Endothelial cell of umbilical vein (primary cell): ENCODE measurements at regions not wholly inside any gene's neighbourhood (a gene's known extent, or its start where the extent isn't known, plus 50 kb on each side); places are given as distances from the start of the nearest gene placed in this dataset.

Source experiments
- BruUV-seq: library from RNA; stranded (reverse); fragments of 400-500 nt; replicated peaks from 2 replicates; lab custom pipeline; 2021; lab: Mats Ljungman, UMichigan
- CTCF ChIA-PET: fragments of 300-600, 350-600 bp; sonication (Branson Sonifier 250); formaldehyde crosslinking; loops from one replicate; lab custom pipeline; 2021; ENCODE audit warnings: antibody characterized with exemption, inconsistent platforms; lab: Charles Lee
- POLR2A ChIA-PET: fragments of 300-600, 350-600 bp; sonication (Branson Sonifier 250); formaldehyde crosslinking; loops from one replicate; lab custom pipeline; 2021; ENCODE audit warnings: antibody characterized with exemption, inconsistent platforms; lab: Charles Lee
- DNase-seq: peaks from one replicate; pipeline ENCODE4 v3.0.0-alpha.2; 2011; ENCODE audit warnings: low read depth, low spot score
- FAIRE-seq: peaks from 2 replicates; lab custom pipeline; 2011; peaks lifted over from hg19 to GRCh38; lab: Jason Lieb, UNC
- H2AFZ ChIP-seq: 2 replicates; pipeline ENCODE4 v1.6.0; 2012; ENCODE audit warnings: low read depth, low read length, control low read depth, inconsistent platforms
- H3K27ac ChIP-seq: 2 replicates; pipeline ENCODE4 v1.5.1; 2011; ENCODE audit warnings: low read depth, mild to moderate bottlenecking, control low read depth, low read length, moderate library complexity; ENCODE audit not compliant: insufficient read depth
- H3K27me3 ChIP-seq, 2 experiments: 2 replicates each; pipeline versions ENCODE4 v1.6.0 to v1.6.1; 2011; ENCODE audit warnings: low read length in 2 of 2, mixed read lengths in 1 of 2; ENCODE audit not compliant: control insufficient read depth in 2 of 2, insufficient read depth in 2 of 2
- H3K36me3 ChIP-seq, 2 experiments: 2 replicates in 1 of 2; 3 replicates in 1 of 2; pipeline ENCODE4 v1.5.1; 2011; ENCODE audit warnings: low read length in 2 of 2, mild to moderate bottlenecking in 1 of 2, moderate library complexity in 1 of 2; ENCODE audit not compliant: control insufficient read depth in 2 of 2, insufficient read depth in 2 of 2; ENCODE audit errors: extremely low read depth in 1 of 2
- H3K4me1 ChIP-seq: 3 replicates; pipeline ENCODE4 v1.5.1; 2011; ENCODE audit warnings: mild to moderate bottlenecking, low read length; ENCODE audit not compliant: control insufficient read depth, insufficient read depth; ENCODE audit errors: extremely low read depth
- H3K4me2 ChIP-seq: 2 replicates; pipeline ENCODE4 v1.6.1; 2011; ENCODE audit warnings: low read length, control low read depth, mixed read lengths; ENCODE audit not compliant: insufficient read depth
- H3K4me3 ChIP-seq, 3 experiments: fragments of 200-600 bp in 1 of 3; sonication (generic), shearing (Covaris generic) in 1 of 3; replicated peaks in 1 of 3; 2 replicates each; pipeline ENCODE4 v1.5.1; 2011 to 2016; ENCODE audit warnings: control low read depth in 3 of 3, low read length in 3 of 3, mild to moderate bottlenecking in 2 of 3, inconsistent platforms in 1 of 3, low read depth in 1 of 3, moderate library complexity in 1 of 3; ENCODE audit not compliant: insufficient read depth in 1 of 3
- H3K79me2 ChIP-seq: 2 replicates; pipeline ENCODE4 v1.6.0; 2012; ENCODE audit warnings: low read length, inconsistent platforms; ENCODE audit not compliant: control insufficient read depth, insufficient read depth
- H3K9ac ChIP-seq: replicated peaks from 2 replicates; pipeline ENCODE3; 2011; ENCODE audit warnings: low read length, control low read depth; ENCODE audit not compliant: insufficient read depth; ENCODE audit errors: extremely low read depth
- H3K9me1 ChIP-seq: replicated peaks from 3 replicates; pipeline ENCODE4 v1.6.0; 2011; ENCODE audit warnings: mild to moderate bottlenecking, low read length; ENCODE audit not compliant: control insufficient read depth, insufficient read depth; ENCODE audit errors: extremely low read depth
- H3K9me3 ChIP-seq: replicated peaks from 2 replicates; pipeline ENCODE4 v1.5.1; 2012; ENCODE audit warnings: low read length, inconsistent platforms; ENCODE audit not compliant: control insufficient read depth, insufficient read depth
- H4K20me1 ChIP-seq: replicated peaks from 2 replicates; pipeline ENCODE3; 2011; ENCODE audit warnings: mild to moderate bottlenecking, low read length; ENCODE audit not compliant: control insufficient read depth, insufficient read depth; ENCODE audit errors: extremely low read depth
- EZH2 ChIP-seq: IDR thresholded peaks from 2 replicates; pipeline ENCODE4 v1.6.1; 2012; ENCODE audit warnings: borderline replicate concordance, low read depth, mild to moderate bottlenecking, moderate library complexity, low read length, inconsistent platforms; ENCODE audit not compliant: severe bottlenecking
- FOS ChIP-seq: IDR thresholded peaks from 2 replicates; pipeline ENCODE4 v1.6.1; 2011; ENCODE audit warnings: mild to moderate bottlenecking, low read length, moderate library complexity, borderline replicate concordance; ENCODE audit not compliant: insufficient read depth
- GATA2 ChIP-seq: IDR thresholded peaks from 2 replicates; pipeline ENCODE4 v1.7.0; 2011; ENCODE audit warnings: low read depth, mild to moderate bottlenecking, moderate library complexity, mixed read lengths, low read length; ENCODE audit not compliant: insufficient read length, insufficient read depth
- JUN ChIP-seq: IDR thresholded peaks from 2 replicates; pipeline ENCODE4 v1.6.1; 2011; ENCODE audit warnings: borderline replicate concordance, low read depth; ENCODE audit not compliant: insufficient read length, insufficient read depth
- MYC ChIP-seq: IDR thresholded peaks from one replicate; pipeline ENCODE4 v1.6.1; 2011; ENCODE audit warnings: mild to moderate bottlenecking, low read depth, low read length
- POLR2A ChIP-seq: IDR thresholded peaks from 2 replicates; pipeline ENCODE4 v1.6.1; 2012; ENCODE audit warnings: low read depth, mild to moderate bottlenecking, control low read depth, low read length
- POLR2AphosphoS5 ChIP-seq: IDR thresholded peaks from 2 replicates; pipeline ENCODE4 v1.6.1; 2012; ENCODE audit warnings: low read depth, mild to moderate bottlenecking, control low read depth, low read length, moderate library complexity; ENCODE audit not compliant: insufficient read depth
- dilution Hi-C: fragments of 300-500 bp; cut with MboI; formaldehyde crosslinking; loops from one replicate; pipeline ENCODE4 v1.15.0; 2019; ENCODE audit warnings: low sequenced_read_pairs; ENCODE audit not compliant: extremely low pct_ligation_motif_present
- intact Hi-C: fragments of 100-400 bp; cut with micrococcal nuclease; formaldehyde crosslinking; loops from one replicate; pipeline ENCODE4 v1.10.0; 2022
- TF ChIP-seq, protein P1 (sequence below), 2 donors: IDR thresholded peaks; 1 replicate in 1 of 2; 2 replicates in 1 of 2; pipeline ENCODE4 v1.5.1; 2011; ENCODE audit warnings: low read length in 2 of 2, mild to moderate bottlenecking in 2 of 2, moderate library complexity in 2 of 2, control low read depth in 1 of 2, inconsistent platforms in 1 of 2, low read depth in 1 of 2; ENCODE audit not compliant: insufficient read depth in 1 of 2; ENCODE audit errors: extremely low read depth in 1 of 2
- TF ChIP-seq, protein P2 (sequence below): IDR thresholded peaks from 2 replicates; pipeline ENCODE4 v1.6.1; 2011; ENCODE audit not compliant: insufficient read depth, insufficient read length

DNA sequence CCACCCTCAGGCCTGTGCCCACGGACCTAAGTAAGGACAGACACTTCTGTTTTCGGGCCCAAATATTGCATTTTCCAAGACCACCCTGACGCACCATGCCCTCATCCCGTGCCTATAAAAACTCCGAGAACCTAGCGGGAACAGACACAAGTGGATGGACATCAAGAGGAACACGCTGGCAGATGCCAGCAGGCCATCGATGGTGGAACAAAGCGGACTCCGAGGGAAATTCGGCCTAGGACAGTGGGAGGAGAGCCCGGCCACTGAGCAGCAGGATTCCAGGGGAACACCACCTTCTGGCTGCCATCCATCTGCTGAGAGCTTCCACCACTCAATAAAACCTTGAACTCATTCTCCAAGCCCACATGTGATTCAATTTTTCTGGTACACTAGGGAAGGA is 243.6 kb upstream of the ZWINT start:
- no TSS peak for BruUV-seq

DNA sequence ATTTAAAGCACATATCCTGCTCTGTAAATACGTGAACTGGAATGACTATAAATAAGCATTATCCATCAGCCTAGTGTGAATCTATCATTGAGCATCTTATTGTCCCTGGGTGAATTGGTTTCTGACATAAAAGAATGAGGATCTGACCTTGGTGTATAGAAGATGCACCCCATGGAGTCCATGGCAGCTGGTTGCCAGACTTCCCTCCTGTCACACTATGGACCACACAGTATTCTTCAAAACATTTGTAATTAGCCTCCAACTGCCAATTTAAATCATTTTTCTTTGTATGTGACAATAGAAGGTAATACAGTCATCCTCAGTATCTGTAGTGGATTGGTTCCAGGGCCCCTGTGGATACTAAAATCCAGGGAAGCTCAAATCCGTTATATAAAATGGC is 238.1 kb upstream of the ZWINT start:
- no peaks in the 10 kb centered on the region for H3K4me1 ChIP-seq
- intact Hi-C loops (no loop called here), dilution Hi-C loops (no loop called here)
- ChIA-PET CTCF (no interaction called here), POLR2A (no interaction called here)
- H3K9me1 ChIP-seq = no peaks in the 10 kb centered on the region
- peaks cover 2% of the 10 kb centered on the region for H3K9me3 ChIP-seq
- no peak overlapping the region for H3K4me2 ChIP-seq
- H3K27me3 ChIP-seq = no peaks in the 10 kb centered on the region
- BruUV-seq = no TSS peak
- H2AFZ ChIP-seq = no peak overlapping the region
- H3K27ac ChIP-seq = no peak overlapping the region
- H3K9ac ChIP-seq = no peak overlapping the region
- DNase-seq = no peak
- no peak overlapping the region for H3K4me3 ChIP-seq
- no peaks in the 10 kb centered on the region for H3K79me2 ChIP-seq
- no peaks in the 10 kb centered on the region for H3K36me3 ChIP-seq
- no peaks in the 10 kb centered on the region for H4K20me1 ChIP-seq
- TF ChIP-seq POLR2AphosphoS5 = no peak
- TF ChIP-seq EZH2 = no peak
- TF ChIP-seq POLR2A = no peak
- TF ChIP-seq GATA2 = no peak
- no peak for TF ChIP-seq JUN
- TF ChIP-seq, protein P1, sequence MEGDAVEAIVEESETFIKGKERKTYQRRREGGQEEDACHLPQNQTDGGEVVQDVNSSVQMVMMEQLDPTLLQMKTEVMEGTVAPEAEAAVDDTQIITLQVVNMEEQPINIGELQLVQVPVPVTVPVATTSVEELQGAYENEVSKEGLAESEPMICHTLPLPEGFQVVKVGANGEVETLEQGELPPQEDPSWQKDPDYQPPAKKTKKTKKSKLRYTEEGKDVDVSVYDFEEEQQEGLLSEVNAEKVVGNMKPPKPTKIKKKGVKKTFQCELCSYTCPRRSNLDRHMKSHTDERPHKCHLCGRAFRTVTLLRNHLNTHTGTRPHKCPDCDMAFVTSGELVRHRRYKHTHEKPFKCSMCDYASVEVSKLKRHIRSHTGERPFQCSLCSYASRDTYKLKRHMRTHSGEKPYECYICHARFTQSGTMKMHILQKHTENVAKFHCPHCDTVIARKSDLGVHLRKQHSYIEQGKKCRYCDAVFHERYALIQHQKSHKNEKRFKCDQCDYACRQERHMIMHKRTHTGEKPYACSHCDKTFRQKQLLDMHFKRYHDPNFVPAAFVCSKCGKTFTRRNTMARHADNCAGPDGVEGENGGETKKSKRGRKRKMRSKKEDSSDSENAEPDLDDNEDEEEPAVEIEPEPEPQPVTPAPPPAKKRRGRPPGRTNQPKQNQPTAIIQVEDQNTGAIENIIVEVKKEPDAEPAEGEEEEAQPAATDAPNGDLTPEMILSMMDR (IDR thresholded peaks at IDR 0.05; ENCODE audit: extremely low read depth in 1 of 2, insufficient read depth in 1 of 2, low read depth in 1 of 2, low read length in 2 of 2) = no peak
- TF ChIP-seq, protein P2, sequence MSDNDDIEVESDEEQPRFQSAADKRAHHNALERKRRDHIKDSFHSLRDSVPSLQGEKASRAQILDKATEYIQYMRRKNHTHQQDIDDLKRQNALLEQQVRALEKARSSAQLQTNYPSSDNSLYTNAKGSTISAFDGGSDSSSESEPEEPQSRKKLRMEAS = no peak
- TF ChIP-seq MYC = no peak
- no peak for TF ChIP-seq FOS
- FAIRE-seq = no peak

More for the DNA sequence above, 243.6 kb upstream of the ZWINT start:
- ChIA-PET CTCF (no interaction called here), POLR2A (no interaction called here)
- DNase-seq (no peak), FAIRE-seq (no peak)
- no peaks in the 10 kb centered on the region for H3K9me3 ChIP-seq
- no peaks in the 10 kb centered on the region for H3K79me2 ChIP-seq
- H3K4me1 ChIP-seq = no peaks in the 10 kb centered on the region
- H3K4me3 ChIP-seq = no peak overlapping the region
- TF ChIP-seq, protein P2 = no peak
- TF ChIP-seq MYC = no peak
- H3K36me3 ChIP-seq = no peaks in the 10 kb centered on the region
- H3K4me2 ChIP-seq = no peak overlapping the region
- H4K20me1 ChIP-seq = no peaks in the 10 kb centered on the region
- dilution Hi-C loops (no loop called here), intact Hi-C loops (no loop called here)
- H3K27me3 ChIP-seq = no peaks in the 10 kb centered on the region
- H2AFZ ChIP-seq = no peak overlapping the region
- no peak overlapping the region for H3K27ac ChIP-seq
- H3K9me1 ChIP-seq = no peaks in the 10 kb centered on the region
- H3K9ac ChIP-seq = no peak overlapping the region
